SU-DHL-6 (cell line): ENCODE measurements at regions not wholly inside any gene's neighbourhood (a gene's known extent, or its start where the extent isn't known, plus 50 kb on each side); places are given as distances from the start of the nearest gene placed in this dataset.

Experiments
- H2AFZ ChIP-seq: fragments of 200-600 bp; sonication (generic); 2 replicates; pipeline ENCODE4 v1.6.1; 2014; ENCODE audit warnings: low read depth, mild to moderate bottlenecking, moderate library complexity, mixed read lengths, antibody characterized with exemption, low read length; ENCODE audit not compliant: severe bottlenecking
- H3F3A ChIP-seq: fragments of 200-600 bp; shearing (Covaris generic); 2 replicates; pipeline ENCODE4 v1.6.0; 2016; ENCODE audit warnings: antibody characterized with exemption, mild to moderate bottlenecking; ENCODE audit not compliant: insufficient read depth
- H3K27ac ChIP-seq: fragments of 200-600 bp; sonication (generic); 2 replicates; pipeline ENCODE4 v1.5.1; 2016; ENCODE audit warnings: low read depth, mild to moderate bottlenecking, low read length, moderate library complexity, mixed read lengths
- H3K27me3 ChIP-seq: fragments of 200-600 bp; sonication (generic), shearing (Covaris generic); 2 replicates; pipeline ENCODE4 v1.6.0; 2014; ENCODE audit warnings: mild to moderate bottlenecking, low read length
- H3K36me3 ChIP-seq: fragments of 200-600 bp; sonication (generic); 2 replicates; pipeline ENCODE4 v1.6.1; 2014; ENCODE audit warnings: mild to moderate bottlenecking, low read length, mixed read lengths
- H3K4me2 ChIP-seq: fragments of 300-600, 200-600 bp; shearing (Covaris generic), sonication (generic); 2 replicates; pipeline ENCODE4 v1.6.0; 2014; ENCODE audit warnings: low read length, low read depth, mild to moderate bottlenecking; ENCODE audit not compliant: poor library complexity, severe bottlenecking
- H3K4me3 ChIP-seq: fragments of 200-600 bp; sonication (generic); 2 replicates; pipeline ENCODE4 v1.5.1; 2014; ENCODE audit warnings: antibody characterized with exemption, low read length, mild to moderate bottlenecking, mixed read lengths; ENCODE audit not compliant: insufficient read depth, poor library complexity, severe bottlenecking
- H3K79me2 ChIP-seq: fragments of 200-600 bp; sonication (generic); 2 replicates; pipeline ENCODE4 v1.6.1; 2014; ENCODE audit warnings: mild to moderate bottlenecking, low read length, moderate library complexity; ENCODE audit not compliant: insufficient read depth
- H3K9ac ChIP-seq: fragments of 200-600 bp; sonication (generic); 2 replicates; pipeline ENCODE4 v1.7.0; 2014; ENCODE audit warnings: mild to moderate bottlenecking, low read length
- H3K9me2 ChIP-seq: fragments of 200-600 bp; sonication (generic); replicated peaks from 2 replicates; pipeline ENCODE4 v1.6.1; 2014; ENCODE audit warnings: low read length; ENCODE audit not compliant: insufficient read depth
- H3K9me3 ChIP-seq: fragments of 200-600 bp; sonication (generic); 2 replicates; pipeline ENCODE4 v1.6.1; 2014; ENCODE audit warnings: low read length, mixed read lengths; ENCODE audit not compliant: insufficient read depth
- H4K20me1 ChIP-seq: fragments of 200-600 bp; sonication (generic); 2 replicates; pipeline ENCODE4 v1.6.1; 2014; ENCODE audit warnings: low read depth, mild to moderate bottlenecking, antibody characterized with exemption, low read length, moderate library complexity, mixed read lengths
- CTCF ChIP-seq: fragments of 200-600 bp; sonication (generic); IDR thresholded peaks from one replicate; pipeline ENCODE4 v1.5.1; 2017; ENCODE audit warnings: antibody characterized with exemption, mild to moderate bottlenecking, low read length, moderate library complexity; ENCODE audit not compliant: insufficient read depth, poor library complexity, severe bottlenecking
- EZH2phosphoT487 ChIP-seq: fragments of 200-600 bp; sonication (generic), shearing (Covaris generic); conservative IDR thresholded peaks from 2 replicates; pipeline ENCODE4 v1.6.1; 2018; ENCODE audit warnings: mild to moderate bottlenecking, antibody characterized with exemption, low read length, moderate library complexity, mixed read lengths

DNA sequence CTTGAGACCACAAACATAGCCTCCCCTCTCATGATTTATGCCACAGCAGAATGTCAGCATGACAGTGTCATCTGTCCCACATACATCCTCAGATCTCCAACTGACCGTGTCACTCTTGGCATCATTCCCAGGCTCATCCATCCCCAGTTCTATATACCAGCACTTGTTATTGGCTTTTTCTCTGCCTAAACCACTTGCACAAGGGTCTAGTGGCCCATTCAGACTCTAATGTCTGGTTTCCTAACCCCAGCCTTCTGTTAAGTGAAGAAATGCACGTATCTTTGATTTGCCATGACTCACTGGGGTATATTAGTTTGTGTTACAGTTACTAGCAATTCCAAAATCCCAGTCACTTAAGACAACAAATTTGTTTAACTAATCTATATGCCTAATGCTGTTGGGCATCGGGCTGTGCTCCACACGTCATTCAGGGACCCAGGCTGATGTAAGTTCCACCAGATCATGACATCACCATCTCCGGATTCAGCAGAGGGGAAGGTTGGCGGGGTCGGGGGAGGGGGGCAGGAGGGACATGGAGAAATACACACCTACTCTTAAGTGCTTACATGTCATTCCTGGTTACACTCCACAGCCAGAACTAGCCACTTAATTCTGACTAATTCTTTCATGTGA is 517.4 kb downstream of the BUD13 start:
- no peak overlapping the region for H3K27ac ChIP-seq
- no peak for TF ChIP-seq CTCF
- TF ChIP-seq EZH2phosphoT487: no peak
- no peaks in the 10 kb centered on the region for H3K9me3 ChIP-seq

DNA sequence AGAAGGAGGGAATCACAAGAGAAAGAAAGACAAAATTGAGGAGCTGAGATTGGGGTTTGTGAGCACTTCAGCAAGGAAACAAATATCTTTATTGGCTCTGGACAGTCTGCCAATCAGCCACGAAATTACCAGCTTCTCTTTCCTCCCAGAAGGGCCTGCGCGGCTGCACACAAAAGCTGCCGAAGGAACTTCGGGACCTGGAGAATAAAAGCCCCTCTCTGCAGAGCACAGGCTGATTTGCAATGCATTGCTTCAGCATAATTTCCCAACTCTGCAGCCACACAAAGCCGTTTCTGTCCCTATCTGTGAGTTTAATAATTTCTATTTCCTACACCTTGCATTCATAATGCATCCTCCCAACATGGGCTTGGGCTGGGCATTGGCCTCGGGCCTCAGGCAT is 522.6 kb downstream of the BUD13 start:
- H3K27me3 ChIP-seq: no peaks in the 10 kb centered on the region
- H3K27ac ChIP-seq: no peak overlapping the region
- no peaks in the 10 kb centered on the region for H4K20me1 ChIP-seq
- H3F3A ChIP-seq: no peaks in the 10 kb centered on the region
- no peaks in the 10 kb centered on the region for H3K9me3 ChIP-seq
- no peak overlapping the region for H3K9ac ChIP-seq
- no peak overlapping the region for H3K4me3 ChIP-seq
- H3K9me2 ChIP-seq: no peaks in the 10 kb centered on the region
- no peak for TF ChIP-seq CTCF
- TF ChIP-seq EZH2phosphoT487: no peak
- H3K36me3 ChIP-seq: no peaks in the 10 kb centered on the region
- no peak overlapping the region for H3K4me2 ChIP-seq
- H3K79me2 ChIP-seq: no peaks in the 10 kb centered on the region
- H2AFZ ChIP-seq: no peak overlapping the region

More for the DNA sequence above, 517.4 kb downstream of the BUD13 start:
- no peak overlapping the region for H3K9ac ChIP-seq
- no peaks in the 10 kb centered on the region for H3K79me2 ChIP-seq
- no peaks in the 10 kb centered on the region for H3K9me2 ChIP-seq
- H3K4me3 ChIP-seq: no peak overlapping the region
- H4K20me1 ChIP-seq: no peaks in the 10 kb centered on the region
- H2AFZ ChIP-seq: no peak overlapping the region
- no peak overlapping the region for H3K4me2 ChIP-seq
- H3K27me3 ChIP-seq: no peaks in the 10 kb centered on the region
- H3F3A ChIP-seq: no peaks in the 10 kb centered on the region
- H3K36me3 ChIP-seq: no peaks in the 10 kb centered on the region

- Histone ChIP-seq H3K27ac (no peak overlapping the region), H3K9me2 (no peaks in the 10 kb centered on the region), H3K27me3 (no peaks in the 10 kb centered on the region), H3K79me2 (no peaks in the 10 kb centered on the region), H3K9me3 (no peaks in the 10 kb centered on the region), H3F3A (no peaks in the 10 kb centered on the region), H3K9ac (no peak overlapping the region), H2AFZ (no peak overlapping the region), H4K20me1 (no peaks in the 10 kb centered on the region), H3K4me3 (no peak overlapping the region), H3K4me2 (no peak overlapping the region), H3K36me3 (no peaks in the 10 kb centered on the region)
- TF ChIP-seq EZH2phosphoT487: no peak
- TF ChIP-seq CTCF: no peak
Measured at GRCh38 chr11:116249561-116249960, 523.2 kb downstream of the BUD13 start.
